Stromal cell of bone marrow (primary cell): ENCODE measurements at regions not wholly inside any gene's neighbourhood (a gene's known extent, or its start where the extent isn't known, plus 50 kb on each side); places are given as distances from the start of the nearest gene placed in this dataset.
A peak's percentile ranks its signal among the peaks of the same experiment; 100 is the strongest.
"Not testable (repeated sequence)": the region's sequence is repeated elsewhere in the genome, so short reads cannot be mapped to it uniquely, and the experiment has no call there.

Source experiments
- DNase-seq: peaks from one replicate; pipeline ENCODE4 v3.0.0-alpha.2; 2012; ENCODE audit warnings: low read depth

DNA sequence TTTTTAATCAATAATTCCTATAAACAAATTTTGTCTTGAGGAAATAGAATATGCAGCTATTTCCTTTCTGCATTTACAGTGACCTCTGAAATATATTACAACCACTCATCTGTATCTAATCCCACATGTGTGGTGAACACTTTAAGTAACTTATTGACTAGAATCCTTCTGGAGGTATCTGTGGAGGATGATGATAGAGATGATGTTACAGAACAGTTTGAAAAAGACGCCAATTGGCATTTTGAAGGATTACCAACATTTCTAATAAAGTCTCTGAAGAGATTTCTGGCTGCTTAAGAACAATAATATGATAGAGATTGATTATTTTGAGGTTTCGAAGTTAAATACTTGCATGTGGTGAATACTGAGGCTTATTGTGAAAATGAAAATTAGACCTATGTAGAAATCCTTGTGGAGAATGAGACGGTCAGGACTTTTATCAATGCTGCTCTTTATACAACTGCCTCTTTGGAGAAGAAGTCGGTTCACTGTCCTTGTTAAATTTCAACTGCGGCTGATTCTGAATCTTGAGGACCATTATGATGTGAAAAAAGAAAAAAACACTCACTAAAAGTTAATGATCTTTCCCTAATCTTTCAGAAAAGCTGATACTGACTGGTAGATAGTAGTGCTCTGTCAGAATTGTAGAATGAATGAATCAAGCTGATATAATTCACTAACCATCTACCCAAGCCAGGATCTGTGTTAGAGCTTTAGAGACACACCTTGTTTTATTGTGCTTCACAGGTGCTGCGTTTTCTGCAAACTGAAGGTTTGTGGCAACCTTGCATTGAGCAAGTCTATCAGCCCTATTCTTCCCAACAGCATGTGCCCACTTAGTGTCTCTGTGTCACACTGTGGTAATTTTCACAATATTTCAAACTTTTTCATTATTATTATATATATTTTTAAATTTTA lies 204.7 kb downstream of the SPRY1 start:
- DNase-seq = no peak

DNA sequence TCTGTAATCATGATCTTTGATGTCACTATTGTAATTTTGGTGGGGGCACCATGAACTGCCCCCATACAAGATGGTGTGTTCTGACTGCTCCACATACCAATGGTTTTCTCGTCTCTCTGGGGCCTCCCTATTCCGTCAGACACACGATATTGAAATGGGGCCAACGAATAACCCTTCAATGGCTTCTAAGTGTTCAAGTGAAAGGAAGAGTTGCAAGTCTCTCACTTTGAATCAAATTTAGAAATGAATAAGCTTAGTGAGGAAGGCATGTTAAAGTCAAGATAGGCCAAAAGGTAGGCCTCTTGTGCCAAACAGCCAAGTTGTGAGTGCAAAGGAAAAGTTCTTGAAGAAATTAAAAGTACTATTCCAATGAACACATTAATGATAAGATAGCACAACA lies 205.4 kb downstream of the SPRY1 start:
- no peak for DNase-seq

DNA sequence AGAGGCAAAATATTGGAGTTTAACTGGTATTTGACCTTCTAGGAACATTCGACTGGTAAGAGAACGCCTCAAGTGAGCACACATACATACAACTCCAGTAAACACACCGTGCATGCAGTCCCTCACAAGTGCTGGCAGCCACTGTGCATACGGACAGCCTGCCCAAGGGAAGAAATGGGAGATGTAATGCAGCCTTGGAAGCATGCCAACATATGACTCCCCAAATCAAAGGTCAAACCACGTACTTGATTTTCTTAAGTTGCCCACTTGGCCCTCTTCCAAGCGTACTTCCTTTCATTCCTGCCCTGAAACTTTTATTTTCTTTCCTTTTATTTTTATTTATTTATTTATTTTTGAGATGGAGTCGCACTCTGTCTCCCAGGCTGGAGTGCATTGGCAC lies 206.6 kb downstream of the SPRY1 start:
- no peak for DNase-seq

DNA sequence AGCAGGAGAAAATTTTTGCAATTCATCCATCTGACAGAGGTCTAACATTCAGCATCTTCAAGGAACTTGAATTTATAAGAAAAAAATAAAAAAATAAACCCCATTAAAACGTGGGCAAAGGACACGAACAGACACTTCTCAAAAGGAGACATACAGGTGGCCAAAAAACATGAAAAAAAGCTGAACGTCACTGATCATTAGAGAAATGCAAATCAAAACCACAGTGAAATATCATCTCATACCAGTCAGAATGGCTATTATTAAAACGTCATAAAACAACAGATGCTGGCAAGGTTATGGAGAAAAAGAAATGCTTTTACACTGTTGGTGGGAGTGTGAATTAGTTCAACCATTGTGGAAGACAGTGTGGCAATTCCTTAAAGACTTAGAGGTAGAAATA lies 209.2 kb downstream of the SPRY1 start:
- DNase-seq = not testable (repeated sequence)

DNA sequence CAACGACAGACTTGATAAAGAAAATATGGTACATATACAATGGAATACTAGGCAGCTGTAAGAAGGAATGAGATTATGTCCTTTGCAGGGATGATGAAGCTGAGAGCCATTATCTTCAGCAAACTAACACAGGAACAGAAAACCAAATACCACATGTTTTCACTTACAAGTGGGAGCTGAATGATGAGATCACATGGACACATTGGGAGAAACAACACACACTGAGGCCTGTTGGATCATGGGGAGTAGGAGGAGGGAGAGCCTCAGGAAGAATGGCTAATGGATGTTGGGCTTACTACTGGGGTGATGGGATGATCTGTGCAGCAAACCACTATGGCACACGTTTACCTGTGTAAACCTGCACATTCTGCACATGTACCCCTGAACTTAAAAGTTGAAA lies 209.7 kb downstream of the SPRY1 start:
- DNase-seq = no peak

DNA sequence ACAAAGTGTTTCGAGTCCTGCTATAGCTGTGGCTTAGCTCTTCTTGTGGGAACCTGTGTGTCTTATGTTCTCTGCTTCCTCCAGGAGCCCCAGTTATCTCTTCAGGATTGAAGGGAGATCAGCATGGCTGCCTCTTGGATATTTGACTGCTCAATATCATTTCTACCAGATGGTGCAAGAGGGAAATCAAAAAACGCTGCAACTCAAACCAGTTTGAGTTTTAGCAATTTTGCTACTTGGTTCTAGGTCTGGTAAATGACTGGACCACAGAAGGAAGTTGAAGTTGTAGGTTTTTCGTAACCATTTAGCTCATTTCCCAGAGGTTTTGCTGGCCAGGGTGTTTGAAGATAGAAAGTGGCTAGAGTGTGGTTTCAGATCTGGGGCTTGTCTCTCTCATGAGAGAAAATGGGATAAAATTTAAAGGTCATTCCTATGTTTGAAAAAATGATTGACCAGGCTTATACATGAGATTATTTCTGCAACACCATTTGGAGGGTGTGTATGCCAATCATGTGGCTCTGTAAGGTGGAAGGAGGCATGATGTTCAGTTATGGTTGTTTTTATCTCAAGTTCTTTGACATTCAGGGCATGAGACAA lies 210.4 kb downstream of the SPRY1 start:
- DNase-seq = no peak

DNA sequence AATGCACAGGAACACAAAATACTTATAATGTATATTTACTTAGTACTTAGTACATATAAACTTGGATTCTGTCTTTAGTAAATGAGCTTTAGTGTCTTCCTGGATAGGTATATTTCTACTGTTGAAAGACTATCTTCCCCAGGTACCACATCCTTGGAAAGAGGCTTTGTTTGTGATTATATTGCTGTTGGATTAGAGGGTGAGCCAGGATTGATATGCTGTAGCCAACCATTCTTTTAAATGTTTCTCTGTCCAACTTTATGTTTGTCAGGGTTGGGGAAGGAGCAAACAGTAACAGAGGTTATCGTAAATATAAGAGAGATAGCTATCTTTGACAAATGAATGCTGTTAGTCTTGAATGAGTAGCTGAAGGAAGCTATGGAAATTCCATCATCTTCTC lies 213.2 kb downstream of the SPRY1 start:
- DNase-seq = no peak

DNA sequence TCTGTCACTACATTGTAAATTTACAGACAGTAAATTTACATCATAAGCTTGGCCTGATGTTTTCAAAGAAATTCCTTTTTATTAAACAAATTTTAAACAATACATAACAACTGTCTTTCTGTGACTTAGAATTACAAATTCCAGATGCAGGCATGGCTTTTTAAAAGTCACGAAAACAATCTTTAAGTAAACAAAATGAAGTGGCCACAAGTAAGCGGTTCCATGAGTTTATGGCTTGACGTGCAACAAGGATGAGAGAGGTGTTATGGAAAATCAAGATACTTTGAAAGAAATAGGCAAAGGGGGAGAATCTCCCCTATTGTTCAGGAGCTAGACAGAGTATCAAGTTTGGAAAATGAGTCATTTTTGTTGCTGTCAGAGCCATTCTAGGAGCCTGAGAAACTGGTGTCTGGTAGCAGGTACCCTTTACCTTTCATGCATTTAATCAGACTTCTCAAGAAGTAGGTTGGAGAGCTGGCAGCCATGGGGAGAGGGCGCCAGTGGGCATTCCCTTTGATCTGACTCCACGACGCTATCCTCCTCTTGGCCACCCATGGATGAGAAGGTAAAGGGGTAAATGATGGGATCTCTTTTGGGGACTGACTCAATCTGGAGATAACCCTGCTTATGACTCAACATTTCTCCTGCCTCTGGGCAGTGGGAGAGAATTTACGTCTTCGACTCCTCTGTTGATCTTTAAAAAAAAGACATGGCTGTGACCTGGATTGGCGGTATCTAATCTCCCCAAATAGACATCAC lies 217.2 kb downstream of the SPRY1 start:
- DNase-seq = no peak

DNA sequence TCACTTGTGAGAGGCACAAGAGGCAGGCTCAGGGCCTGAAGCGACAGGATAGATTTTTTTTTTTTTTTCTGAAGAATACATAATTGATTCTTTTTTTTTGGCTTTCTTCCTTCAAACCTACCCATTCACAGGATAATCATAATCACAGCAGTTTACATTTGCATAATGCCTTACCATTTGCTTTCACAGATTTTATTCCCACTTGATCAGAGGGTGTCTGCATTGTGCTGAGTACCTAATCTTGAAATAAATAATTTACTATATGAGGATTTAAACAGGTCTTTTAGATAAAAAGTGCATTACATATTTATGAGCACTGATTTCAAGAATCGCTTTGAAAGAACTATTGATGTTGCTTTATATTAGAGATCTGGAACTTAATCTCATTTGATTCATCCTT lies 219.3 kb downstream of the SPRY1 start:
- no peak for DNase-seq

DNA sequence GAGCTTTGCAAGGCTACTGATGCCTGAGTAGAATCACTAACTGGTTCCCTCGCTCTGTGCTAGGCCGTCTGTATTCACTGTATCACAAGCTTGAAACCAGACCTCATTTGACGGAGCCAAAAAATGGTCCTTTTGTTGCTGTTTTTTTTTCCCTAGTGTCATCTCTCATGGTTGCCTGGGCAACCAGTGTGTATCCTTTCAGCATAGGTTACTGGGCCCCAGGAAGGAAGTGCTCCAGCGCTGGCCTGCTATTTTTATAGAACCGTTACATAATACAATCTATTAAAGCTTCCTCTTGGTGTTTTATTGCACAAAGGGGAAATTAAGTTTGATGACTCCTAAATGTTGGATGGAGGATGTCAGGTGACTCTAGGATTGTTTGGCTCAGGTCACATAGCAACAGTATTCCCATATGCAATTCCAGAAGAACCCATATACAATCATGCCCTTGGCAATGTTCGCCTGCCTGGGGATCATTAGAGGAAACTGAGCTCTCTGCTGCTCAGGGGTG lies 220.4 kb downstream of the SPRY1 start:
- peak; percentile 67 for DNase-seq

DNA sequence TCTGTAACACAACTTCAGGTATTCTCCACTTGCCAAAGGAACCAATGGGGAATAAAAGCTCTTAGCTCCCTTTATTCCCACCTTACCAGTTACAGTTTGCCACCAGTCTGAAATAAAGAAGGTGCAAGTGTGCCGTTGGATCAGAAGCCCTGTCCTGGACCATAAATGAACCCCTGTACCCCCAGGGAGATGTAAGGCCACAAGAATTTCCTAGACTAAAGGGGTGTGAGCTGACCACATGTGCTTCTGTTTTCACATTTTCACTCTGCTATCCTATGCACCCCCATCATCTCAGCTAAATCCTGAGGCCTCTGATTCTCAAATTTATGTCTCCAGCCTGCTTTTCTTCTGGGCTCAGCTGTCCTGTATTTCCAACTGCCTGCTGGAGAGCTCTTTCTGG lies 221.2 kb downstream of the SPRY1 start:
- no peak for DNase-seq

DNA sequence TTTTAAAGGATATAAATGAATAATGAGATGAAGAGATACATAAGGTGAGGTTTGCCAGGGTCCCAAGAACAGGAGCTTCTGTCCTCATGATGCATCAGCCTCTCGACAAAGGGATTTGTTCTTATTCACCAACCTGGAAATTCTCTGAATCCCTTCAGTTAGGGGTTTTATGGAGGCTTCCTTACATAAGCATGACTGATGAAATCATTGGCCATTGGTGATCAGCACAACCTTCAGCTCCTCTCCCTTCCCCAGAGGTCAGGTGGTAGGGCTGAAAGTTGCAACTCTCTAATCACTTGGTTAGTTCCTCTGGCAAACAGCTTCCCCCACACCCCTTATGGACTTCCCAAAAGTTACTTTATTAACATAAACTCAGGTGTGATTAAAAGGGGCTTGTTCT lies 222.0 kb downstream of the SPRY1 start:
- DNase-seq = no peak

DNA sequence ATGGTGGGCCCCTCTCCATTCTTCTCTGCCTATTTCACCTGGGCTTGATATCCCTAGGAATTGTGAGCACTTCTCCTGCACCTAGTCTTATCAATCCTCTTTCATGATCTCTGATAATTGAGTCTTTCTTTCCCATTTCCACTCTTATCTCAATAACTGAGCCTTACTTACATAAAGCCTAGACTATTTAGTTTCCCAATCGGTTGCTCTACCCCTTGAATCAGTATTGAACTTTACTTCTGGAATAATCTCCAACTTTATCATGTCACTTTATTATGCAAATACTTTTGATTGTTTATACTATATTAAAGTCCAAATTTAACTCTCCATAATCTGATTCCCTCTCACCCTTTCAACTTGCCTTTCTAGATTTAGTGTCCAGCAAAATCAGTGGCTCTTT lies 222.7 kb downstream of the SPRY1 start:
- no peak for DNase-seq

DNA sequence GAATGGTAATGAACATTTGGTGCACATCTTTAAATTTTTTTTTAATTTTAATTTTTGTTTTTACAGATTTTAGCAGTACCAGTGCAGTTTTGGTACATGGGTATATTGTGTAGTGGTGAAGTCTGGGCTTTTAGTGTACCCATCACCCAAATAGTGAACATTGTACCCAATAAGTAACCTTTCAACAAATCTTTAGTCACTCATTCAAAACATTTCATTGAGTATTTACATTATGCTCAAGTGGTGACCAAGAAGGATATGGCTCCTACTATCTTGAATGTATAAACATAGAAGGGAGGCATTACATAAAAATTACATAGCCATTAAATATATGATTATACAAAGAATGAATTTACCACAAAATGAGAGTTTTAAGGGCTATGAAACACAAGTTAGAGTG lies 223.3 kb downstream of the SPRY1 start:
- no peak for DNase-seq

DNA sequence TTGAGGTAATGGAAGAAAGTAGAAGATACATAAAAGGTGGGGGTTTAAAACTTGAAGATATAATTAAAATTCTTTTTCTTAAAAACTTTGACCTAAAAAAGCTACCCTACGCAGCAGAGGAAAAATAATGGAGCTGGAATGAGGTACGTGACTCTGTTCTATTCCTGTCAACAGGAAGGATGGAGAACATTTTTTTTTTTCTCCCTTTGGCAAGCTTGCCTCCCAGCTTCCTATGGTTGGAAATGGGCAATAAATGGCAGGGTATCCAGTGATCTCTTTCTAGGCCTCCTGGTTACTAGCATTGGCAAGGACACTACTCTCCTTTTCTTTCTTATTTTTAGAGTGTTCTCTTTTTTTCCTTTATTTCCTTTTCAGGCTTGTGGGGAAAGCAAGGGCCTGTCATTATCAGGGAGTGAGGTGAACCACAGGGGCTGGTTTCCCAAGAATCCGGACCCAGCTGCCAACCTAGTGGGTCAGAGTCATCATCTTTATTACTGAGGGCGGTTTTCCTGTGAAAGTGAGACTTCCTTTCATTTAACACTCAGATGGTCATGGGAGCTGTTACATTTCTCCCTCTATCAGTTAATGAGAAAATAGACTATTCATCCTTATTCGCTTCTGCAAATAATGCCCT lies 224.6 kb downstream of the SPRY1 start:
- peak; percentile 53 for DNase-seq

DNA sequence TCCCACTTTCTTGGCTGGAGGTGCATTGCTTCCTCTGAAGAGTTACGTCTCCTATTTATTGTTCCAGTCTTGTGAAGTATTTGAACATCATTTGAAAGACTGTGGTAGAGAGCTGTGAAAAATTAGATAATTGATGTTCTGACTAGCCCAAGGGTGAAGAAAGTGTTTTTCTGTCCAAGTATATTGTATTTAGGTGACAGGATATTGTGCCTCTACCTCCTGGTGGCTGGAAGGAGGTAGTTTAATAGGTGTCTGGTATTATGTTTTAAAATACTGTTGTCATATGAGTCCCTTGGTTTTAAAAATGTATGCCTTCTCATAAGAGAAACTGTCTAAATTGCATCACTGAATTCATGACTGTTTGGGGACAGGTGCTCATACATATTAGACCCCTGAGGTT lies 226.0 kb downstream of the SPRY1 start:
- no peak for DNase-seq

DNA sequence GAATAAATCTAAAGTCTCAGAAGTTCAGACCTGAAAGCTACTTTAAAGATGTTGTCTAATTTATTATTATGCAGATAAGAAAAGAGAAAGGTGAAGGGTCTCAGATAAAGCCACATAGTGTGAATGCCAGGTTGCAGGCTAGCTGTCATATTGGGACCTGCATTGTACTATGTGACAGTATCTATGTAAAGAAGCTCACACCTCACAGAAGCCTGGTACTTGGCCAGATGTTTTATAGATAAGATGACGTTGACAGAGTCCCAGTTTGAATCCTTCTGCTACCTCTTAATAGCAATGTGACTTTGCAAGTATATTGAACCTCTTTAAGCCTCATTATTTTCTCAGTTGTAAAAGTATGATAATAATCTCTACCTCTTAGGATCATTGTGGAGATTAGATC lies 227.0 kb downstream of the SPRY1 start:
- no peak for DNase-seq

DNA sequence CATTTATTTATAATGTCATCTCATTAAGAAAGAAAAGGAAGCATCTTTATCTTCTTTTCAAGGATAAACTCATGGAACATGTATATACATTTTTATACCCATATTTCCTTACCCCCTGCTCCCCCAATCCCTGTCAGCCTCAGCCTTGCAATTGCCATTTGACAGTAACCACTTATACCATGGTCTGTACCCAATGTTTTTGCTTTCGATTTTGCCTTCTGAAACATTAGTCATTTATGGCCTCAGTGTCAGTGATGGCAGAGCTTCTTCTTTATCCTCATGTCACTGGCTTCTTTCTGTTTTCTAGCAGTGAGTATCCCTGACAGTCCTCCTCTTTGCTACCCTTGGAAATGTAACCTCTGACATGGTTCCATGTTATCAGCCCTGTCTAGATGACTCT lies 228.4 kb downstream of the SPRY1 start:
- no peak for DNase-seq

DNA sequence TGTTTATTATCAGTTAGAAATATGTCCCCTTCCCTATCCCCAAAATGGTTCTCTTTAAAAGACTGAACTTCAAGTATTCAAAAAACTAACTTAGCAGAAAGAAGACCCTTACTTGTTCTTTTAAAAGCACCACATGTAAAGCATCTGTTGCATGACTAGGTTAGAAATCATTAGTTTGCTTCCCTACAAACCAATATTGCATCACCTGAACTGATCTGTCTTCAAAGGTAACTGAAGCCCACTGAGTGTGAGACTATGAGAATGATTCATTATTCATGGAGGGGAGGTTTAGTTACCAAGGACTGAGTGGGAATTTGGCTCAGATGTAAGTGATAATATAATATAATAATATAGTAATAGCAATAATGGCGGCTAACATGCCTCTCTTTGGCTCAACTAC lies 231.7 kb downstream of the SPRY1 start:
- DNase-seq = no peak

DNA sequence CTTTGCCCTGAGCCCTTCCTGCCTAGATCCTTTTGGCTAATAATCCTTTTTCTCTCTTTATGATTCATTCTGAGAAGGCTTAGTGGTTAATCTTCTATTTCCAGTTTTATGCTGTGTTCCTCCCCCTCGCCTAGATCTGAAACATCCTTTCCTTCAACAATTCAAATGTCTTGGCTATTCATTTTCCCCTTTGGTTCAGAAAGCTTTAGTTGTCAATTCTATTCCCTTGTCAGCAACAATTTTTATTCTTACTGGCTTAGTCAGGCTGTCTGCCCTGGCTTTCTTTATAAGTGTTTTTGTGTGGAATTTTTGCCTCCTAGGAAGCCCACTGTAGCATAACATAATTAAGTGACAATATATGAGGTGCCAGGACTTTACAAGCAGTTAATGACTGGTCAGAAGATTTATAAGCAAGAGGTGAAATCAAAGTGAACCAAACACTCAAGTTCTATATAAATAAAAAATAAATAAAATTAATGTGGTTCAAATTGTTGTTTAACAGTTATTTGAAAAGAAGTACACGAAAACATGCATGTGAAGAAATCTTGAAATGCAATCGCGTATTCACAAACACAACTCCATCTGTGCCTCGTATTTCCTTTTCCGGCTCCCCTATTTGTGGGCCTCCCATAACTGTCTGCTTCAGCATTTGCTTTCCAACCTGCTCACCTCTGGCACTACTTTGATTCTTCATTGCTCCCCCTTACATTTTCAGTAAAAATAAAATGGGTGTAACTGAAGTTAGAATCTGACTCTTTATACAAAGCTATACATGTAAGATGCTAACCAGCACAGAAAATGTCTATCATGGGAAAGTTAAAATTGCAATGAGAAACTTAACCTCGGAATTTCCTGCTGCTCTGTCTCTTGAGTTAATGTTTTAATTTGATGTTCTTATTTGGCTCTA lies 235.4 kb downstream of the SPRY1 start:
- peak; percentile 79 for DNase-seq

DNA sequence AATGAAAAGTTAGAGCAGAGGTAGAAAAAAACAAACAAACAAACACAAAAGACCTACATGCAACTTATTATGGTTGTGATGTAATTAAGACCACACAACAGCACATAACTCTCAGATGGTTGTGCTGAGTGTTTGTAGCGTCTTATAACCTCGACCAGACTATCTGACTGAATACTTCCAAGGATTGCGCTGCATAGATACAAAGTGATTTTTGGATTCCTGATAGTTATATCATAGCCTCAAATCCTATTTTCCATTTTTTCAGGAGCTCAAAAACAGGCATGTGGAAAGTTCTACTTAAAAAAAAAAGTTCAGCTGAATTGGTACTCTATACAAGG lies 236.1 kb downstream of the SPRY1 start:
- DNase-seq = no peak
